ENCODE measurements at regions not wholly inside any gene's neighbourhood (a gene's known extent, or its start where the extent isn't known, plus 50 kb on each side); places are given as distances from the start of the nearest gene placed in this dataset.
"Not testable (repeated sequence)": the region's sequence is repeated elsewhere in the genome, so short reads cannot be mapped to it uniquely, and the experiment has no call there.

- no peak overlapping the region for H3K4me3 ChIP-seq (ENCODE audit: low read depth, low read length)
- TF ChIP-seq, protein P1, sequence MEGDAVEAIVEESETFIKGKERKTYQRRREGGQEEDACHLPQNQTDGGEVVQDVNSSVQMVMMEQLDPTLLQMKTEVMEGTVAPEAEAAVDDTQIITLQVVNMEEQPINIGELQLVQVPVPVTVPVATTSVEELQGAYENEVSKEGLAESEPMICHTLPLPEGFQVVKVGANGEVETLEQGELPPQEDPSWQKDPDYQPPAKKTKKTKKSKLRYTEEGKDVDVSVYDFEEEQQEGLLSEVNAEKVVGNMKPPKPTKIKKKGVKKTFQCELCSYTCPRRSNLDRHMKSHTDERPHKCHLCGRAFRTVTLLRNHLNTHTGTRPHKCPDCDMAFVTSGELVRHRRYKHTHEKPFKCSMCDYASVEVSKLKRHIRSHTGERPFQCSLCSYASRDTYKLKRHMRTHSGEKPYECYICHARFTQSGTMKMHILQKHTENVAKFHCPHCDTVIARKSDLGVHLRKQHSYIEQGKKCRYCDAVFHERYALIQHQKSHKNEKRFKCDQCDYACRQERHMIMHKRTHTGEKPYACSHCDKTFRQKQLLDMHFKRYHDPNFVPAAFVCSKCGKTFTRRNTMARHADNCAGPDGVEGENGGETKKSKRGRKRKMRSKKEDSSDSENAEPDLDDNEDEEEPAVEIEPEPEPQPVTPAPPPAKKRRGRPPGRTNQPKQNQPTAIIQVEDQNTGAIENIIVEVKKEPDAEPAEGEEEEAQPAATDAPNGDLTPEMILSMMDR (IDR thresholded peaks at IDR 0.05; ENCODE audit: control insufficient read depth, extremely low read depth, insufficient read depth), result no peak
- no peak for DNase-seq (ENCODE audit: low read depth)
These were observed 264.9 kb downstream of the CCER1 start for GRCh38 chr12:90690120-90690519.

- DNase-seq (ENCODE audit: low read depth); H3K4me3 ChIP-seq (ENCODE audit: low read depth, low read length): not testable (repeated sequence)
These were observed 267.3 kb downstream of the CCER1 start for GRCh38 chr12:90687682-90688081.

DNA sequence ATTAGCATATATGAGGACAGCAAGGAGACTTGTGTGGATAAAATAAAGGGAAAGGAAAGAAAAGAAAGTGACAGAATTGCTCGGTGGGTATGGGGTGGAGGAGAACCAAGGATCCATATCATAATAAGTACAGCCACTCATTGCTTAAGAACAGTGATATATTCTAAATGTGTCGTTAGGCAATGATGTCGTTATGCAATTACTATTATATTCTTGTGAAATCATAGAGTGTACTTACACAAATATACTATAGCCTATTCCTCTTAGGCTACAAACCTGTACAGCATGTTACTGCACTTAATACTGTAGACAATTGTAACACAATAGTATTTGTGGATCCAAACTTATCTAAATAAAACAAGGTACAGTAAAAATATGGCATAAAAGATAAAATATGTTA, 271.1 kb downstream of the CCER1 start:
- H3K4me3 ChIP-seq (ENCODE audit: low read depth, low read length), result no peak overlapping the region
- no peak for DNase-seq (ENCODE audit: low read depth)
- TF ChIP-seq, protein P1 (IDR thresholded peaks at IDR 0.05; ENCODE audit: control insufficient read depth, extremely low read depth, insufficient read depth), result no peak

GRCh38 chr12:90682398-90682797, 272.6 kb downstream of the CCER1 start:
- TF ChIP-seq, protein P1 (IDR thresholded peaks at IDR 0.05; ENCODE audit: control insufficient read depth, extremely low read depth, insufficient read depth), result no peak
- DNase-seq (ENCODE audit: low read depth), result no peak
- no peak overlapping the region for H3K4me3 ChIP-seq (ENCODE audit: low read depth, low read length)

DNA sequence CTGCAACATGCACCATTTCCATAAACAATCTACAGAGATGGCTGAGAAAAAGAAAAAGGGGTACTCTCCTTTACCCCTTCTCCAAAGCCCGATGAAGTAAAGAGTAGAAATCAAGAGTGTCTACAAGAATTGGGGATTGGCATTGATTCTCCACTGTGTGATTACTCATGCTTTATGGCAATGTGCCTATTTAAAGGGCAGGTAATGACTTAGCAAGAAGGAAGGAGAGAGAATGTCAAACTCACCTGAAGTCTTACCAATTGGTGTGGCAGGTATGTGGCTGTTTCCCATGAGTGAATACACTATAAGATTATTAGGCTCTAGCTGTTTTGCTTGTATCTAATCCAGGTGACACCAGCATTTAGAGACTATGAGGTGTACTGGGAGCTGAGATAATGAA, 275.3 kb downstream of the CCER1 start:
- DNase-seq (ENCODE audit: low read depth), result peak; percentile 33
- H3K4me3 ChIP-seq (ENCODE audit: low read depth, low read length), result no peak overlapping the region
- TF ChIP-seq, protein P1 (IDR thresholded peaks at IDR 0.05; ENCODE audit: control insufficient read depth, extremely low read depth, insufficient read depth), result no peak

DNA sequence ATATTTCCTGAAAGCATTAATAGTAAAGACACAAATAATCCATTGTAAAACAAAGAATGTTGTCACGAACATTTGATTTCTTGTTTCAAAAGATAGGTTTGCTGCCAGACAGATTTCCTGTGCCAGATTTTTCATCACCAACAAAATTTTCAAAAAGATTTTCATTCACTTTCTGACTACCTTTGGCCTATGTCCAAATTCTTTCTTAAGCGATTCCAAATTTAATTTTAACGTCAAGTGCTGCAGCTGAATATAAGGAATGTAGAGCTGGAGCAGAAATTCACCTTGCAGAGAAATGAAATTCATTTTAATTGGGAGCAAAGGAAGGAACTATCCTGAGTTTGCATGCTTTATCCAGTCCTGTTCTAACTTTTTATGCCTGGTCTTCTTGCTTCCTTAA, 277.4 kb downstream of the CCER1 start:
- TF ChIP-seq, protein P1 (IDR thresholded peaks at IDR 0.05; ENCODE audit: control insufficient read depth, extremely low read depth, insufficient read depth), result no peak
- DNase-seq (ENCODE audit: low read depth), result peak; percentile 41
- H3K4me3 ChIP-seq (ENCODE audit: low read depth, low read length), result no peak overlapping the region

- TF ChIP-seq, protein P1 (IDR thresholded peaks at IDR 0.05; ENCODE audit: control insufficient read depth, extremely low read depth, insufficient read depth), result no peak
- no peak for DNase-seq (ENCODE audit: low read depth)
- H3K4me3 ChIP-seq (ENCODE audit: low read depth, low read length), result no peak overlapping the region
These were observed 277.9 kb downstream of the CCER1 start for GRCh38 chr12:90677055-90677454.

All from LNCaP clone FGC (cell line).